GM19463 (cell line): ENCODE measurements at regions not wholly inside any gene's neighbourhood (a gene's known extent, or its start where the extent isn't known, plus 50 kb on each side); places are given as distances from the start of the nearest gene placed in this dataset.

Experiments used
- ATAC-seq: cut with Tn5 transposase; IDR thresholded peaks from one replicate; pipeline ENCODE4 v1.9.1; 2021; ENCODE audit warnings: mild to moderate bottlenecking, moderate library complexity; ENCODE audit not compliant: unreplicated experiment

DNA sequence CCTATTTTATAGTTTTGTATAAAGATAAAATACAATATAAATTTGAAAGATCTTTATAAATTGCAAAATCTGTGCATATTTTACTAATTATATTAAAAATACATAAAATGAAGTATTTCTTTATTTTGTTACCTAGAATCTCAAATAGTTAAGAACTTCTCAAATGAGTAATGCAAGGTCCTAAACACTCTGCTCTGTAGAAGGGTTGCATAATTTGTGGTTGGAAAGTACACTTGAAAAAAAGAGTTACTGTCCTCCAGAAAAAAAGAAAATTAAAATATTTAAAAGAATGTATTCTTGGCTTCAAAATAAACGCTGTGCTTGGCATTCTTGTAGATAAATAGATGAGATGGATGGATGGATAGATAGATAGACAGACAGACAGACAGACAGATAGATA, 428.8 kb upstream of the CDH6 start:
- no peak for ATAC-seq

DNA sequence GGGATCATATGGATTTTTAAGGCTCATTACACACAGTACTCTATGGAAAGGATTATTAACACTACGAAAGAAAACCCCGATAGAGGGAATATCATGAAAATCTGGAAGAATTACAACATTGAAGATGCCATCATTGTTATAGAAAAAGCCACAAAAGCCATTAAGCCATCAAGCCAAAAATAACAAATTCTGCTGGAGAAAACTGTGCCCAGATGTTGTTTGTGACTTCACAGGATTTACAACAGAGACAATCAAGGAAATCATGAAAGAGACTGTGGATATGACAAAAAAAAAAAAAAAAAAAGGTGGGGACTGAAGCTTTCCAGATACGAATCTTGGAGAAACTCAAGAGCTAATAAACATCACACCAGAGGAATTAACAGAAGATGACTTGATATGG, 433.8 kb upstream of the CDH6 start:
- no peak for ATAC-seq

DNA sequence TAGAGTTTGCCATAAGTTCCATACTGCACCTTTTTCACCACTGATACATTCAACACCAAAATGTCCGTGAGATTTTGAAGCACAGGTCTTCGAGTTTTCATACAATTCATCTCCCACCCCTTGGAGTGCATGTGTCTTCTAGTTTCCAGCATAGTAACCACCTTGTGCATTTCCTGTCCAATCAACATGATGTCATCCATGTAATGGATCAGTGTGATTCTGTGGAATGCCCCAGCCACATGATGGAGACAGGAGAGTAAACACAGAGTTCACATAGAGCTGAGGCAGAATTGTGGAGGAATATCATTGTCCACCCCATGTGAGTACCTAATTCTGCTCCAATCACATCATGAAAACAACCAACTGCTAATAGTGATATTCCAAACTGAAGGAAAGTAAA, 441.5 kb upstream of the CDH6 start:
- no peak for ATAC-seq

DNA sequence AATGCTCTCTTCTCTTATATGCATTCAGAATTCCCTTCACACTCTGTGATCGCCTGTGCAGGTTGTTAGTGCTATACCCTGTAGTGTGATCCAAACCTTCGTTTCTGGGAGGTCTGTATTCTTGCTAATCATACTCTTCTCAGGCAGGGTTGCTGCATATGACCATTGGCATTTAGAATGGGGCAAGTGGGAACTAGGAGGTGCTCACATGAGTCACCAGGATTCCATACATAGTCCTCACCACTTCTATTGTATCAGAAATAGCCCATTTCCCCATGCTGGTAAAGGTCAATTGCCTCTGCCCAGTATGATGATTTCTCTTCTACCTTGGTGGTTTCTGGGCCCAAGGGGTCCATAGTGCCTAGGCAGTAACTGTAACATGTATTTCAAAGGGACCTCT, 443.5 kb upstream of the CDH6 start:
- ATAC-seq = no peak

DNA sequence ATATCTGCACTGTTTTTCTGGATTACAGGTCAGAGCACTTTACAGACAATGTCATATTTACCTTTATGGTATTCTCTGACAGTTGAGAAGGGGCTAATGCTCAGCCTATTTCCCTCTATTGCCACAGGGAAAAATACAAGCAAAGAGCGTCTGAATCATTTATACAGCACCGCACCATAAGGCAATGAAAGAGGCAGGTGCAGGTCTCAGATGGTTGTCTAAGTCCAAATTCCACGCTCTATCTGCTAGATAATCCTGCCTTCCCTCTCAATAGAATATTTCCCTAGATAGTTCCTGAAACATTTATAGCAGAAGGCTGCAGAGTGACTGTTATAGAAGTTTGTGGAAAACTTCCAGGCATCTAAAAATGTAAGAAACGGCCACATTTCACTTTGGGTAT, 446.1 kb upstream of the CDH6 start:
- no peak for ATAC-seq

DNA sequence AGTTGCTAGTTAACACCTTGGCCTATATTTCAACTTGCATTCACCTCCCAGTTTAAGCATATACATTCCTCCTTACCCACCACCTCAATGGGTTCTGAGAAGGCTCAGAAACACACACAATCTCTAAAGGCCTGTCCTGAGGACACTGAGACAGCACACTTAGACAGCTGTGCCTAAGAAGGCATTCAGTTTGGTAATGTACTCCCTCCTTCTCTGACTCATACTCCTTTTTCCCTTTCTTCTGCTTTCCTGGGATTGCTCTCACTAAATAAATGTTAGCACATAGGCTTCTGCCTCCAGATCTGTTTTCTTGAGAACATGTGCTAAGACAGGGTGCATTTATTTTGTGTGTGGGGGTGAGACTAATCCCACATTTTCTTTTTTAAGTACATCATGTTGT, 456.8 kb upstream of the CDH6 start:
- no peak for ATAC-seq

DNA sequence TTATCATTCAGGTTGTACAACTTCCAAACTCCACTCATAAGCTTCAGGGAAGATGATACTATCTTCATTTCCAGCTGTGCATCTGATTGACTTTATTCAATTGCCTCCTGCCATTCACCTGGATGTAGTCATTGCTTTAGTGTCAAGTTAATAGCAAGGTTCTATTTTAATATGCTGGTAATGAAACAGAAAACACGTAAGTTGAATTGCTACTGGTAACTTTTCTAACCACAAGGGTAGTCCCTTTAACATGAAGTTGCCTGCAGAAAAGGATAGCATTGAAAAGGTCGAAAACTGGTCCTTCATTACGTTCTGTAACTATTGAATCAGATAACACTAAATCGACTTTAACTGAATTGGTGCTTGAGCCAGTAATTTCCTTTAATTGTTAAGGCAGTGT, 459.4 kb upstream of the CDH6 start:
- ATAC-seq = no peak

DNA sequence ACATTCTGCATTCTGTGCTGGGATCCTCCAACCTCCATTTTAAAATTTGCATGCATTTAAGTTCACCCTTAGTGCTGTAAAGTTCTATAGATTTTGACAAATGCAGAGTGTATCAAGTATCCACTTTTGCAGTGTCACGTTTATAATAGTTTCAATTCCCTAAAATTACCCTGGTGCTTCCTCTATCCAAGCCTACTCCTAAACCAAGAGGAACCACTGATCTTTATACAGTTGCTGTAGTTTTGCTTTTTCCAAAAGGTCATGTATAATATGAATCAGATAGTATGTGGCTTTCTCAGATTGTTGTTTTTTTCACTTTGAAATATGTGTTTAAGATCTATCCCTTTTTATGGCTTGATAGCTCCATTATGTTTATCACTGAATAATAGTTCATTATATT, 468.4 kb upstream of the CDH6 start:
- no peak for ATAC-seq

DNA sequence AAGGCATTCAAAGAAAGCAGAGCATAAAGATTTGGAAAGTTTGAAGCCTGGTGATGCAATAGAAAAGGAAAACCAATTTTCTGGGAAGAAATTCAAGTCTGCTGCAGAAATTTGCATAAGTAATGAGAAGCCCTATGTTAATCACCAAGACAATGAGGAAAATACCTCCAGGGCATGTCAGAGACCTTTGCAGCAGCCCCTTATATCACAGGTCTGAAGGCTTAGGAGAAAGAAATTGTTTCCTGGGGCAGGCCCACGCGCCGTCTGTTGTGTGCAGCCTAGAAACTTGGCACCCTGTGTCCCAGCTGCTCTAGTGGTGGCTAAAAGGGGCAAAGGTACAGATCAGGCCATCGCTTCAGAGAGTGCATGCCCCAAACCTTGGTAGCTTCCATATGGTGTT, 495.3 kb upstream of the CDH6 start:
- no peak for ATAC-seq

DNA sequence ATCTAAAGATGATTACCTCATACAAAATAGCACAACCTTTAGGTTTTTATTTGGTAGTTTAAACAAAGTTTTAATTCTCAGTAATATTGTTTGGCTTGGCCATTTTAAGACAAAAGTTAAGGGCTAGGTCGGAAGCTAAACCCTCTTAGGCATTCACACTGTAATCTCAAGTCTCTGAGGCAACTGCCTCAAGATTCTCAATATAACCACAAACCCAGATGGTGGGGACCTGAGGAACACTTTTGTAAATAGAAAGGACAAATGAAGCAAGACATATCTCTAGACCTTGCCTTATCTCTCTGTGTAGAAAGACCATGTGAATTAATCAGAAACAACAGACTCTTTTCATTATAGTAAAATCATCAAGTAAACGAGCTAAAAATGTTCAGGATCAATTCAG, 500.2 kb upstream of the CDH6 start:
- ATAC-seq = no peak

DNA sequence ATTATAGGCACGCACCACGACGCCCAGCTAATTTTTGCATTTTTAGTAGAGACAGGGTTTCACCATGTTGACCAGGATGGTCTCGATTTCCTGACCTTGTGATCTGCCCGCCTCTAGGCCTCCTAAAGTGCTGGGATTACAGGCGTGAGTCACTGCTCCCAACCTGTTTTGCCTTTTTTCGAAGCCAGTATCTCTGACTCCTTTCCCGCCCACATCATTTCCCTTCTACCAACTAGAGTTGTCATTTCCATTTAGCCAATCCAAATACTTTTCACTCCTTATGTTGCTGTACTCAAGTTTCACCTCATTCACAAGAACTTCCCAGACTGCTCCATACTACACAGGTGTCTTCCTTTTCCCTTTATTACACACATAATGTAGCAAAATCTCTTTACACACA, 502.6 kb upstream of the CDH6 start:
- ATAC-seq = no peak

DNA sequence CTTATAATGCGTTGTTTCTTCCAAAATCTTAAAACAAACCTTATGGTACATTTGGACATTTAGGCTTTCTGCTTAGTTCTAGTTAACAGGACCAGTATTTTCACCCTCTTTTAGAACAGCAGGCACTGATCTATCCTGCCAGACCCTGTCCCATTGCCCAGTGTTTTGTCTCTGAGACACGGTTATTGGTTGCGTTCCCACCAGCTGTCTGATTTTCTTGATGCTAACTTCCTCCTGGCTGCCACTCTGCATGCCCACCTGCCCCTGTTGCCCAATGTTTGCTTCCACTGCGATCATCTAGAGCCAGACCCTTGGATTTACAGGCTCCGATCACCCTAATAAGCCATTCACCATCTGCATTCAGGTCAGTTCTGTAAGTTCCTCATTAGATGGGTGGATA, 506.0 kb upstream of the CDH6 start:
- no peak for ATAC-seq

DNA sequence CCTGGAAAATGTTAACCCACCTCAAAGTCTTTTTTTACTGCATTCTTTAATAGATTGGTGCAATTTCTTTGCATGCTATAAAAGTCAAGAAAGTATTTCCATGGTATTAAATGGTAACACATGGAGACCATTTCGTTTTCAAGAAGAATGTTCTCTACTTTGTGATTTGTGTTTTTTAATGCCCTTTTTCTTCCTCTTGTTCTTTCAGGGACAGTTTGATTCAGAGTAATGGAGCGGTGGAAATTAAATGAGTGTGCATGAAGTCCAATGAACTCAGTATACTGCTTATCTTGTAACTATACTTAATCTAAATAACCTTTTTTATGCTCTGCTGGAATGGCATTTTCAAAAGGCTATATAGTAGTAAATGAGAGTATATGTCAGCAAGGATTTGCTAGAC, 507.0 kb upstream of the CDH6 start:
- no peak for ATAC-seq

DNA sequence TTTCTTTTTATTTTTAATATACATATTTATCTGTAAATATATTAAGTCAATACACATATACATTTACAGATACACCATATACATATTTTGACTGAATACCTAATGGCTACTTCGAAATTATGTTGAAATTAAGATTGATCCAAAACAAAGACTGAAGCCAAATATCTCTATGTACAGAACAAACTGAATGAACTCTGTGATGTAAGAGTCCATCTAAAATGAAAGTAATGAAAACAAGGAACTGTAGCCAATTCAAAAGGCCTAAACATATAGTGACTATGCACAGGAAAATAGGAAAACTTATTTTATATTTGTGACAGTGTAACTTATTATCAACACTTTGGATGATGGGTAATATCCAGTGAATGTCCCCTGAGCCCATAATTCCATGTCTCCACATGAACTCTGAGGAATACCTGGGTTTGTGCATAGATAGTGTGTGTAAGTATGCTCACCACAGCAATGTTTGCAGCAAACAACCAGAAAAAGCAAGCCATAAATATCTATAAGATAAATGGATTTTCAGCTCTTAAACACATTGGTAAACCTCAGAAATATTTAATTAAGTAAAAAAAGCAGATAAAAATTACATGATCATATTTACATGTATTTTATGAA, 517.2 kb upstream of the CDH6 start:
- ATAC-seq = no peak

DNA sequence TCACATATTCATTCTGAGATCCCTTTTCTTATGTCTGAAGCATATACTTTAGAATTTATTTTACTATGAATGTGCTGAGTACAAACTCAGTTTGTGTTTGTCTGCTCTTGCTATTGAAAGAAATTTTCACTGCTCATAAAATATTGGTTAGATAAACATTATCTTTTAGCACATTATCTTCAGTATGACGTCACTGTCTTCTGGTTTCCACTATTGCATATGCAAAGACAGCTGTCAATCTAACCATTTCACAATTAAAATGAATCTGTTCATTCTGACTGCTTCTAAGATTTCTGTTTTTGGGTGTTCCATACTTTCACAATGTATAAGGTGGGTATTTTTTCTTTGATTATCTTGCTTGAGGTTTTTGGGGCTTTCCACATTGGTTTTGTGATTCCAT, 526.2 kb upstream of the CDH6 start:
- ATAC-seq = no peak

DNA sequence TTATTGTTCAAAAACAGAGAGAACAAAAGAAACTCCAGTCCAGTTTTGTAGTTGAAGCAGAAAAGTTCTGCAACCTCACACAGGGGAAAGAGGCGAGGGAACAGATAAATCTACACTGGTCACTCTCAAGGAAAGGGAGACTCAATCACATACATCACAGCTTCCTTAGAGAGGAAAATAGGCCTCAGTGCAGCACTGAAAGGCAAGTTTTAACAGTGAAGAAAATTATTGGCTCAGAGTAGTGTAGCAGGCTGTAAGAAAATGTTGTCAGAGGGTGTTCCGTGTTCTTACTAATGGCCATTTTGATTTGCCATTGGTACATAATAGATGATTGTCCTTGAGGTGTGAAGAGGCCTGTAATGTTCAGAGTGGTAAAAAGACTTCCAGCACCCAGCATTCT, 530.0 kb upstream of the CDH6 start:
- no peak for ATAC-seq

DNA sequence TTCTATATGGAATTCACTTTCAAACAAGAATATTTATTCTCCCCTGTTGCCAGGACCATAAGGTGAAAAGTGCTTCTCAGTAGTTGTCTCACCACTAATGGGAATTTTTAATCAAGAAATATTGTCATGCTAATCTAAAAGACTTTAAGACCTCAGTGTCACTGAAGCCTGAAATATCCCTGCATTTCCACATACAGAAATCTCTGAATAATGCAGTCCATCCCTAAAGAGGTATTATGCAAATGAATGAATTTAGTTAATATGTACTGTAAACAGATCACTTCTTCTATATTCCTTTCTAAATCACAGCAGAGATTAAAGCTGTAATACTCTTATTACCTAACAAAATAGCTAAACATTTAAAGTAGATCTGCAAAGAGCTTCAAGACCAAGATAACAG, 531.1 kb upstream of the CDH6 start:
- ATAC-seq = no peak

DNA sequence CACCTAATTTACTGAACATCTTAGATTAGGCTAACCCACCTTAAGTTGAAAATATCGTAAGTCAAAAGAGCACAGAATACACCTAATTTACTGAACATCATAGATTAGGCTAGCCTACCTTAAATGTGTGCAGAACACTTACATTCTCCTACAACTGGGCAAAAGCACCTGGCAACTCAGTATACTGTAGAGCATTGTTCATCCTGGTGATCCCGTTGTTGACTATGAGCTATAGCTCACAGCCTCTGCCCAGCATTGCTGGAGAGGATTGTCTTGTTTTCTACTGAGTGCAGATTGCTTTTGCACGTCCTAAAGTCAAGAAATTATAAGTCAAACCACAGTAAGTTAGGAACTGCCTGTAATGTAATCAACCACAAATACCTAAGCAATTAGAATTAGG, 531.8 kb upstream of the CDH6 start:
- ATAC-seq = no peak

DNA sequence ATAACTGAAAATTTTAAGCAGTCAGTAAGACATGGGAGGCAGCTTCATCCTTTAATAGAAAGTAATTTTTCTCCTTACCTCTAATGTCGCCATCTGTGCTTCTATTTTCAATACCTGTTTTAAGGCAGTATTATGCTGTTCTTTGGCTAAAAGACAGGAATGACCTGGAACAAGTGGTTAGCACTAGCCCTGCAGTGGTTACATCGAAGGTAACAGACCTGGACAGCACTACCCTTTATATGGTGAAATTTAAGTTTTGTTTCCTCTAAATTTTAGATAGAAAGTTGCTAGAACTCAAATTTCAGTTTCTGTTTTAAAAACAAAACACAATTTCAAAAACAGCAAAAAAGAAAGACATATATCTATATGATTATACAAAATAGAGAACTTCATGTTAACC, 534.1 kb upstream of the CDH6 start:
- no peak for ATAC-seq

DNA sequence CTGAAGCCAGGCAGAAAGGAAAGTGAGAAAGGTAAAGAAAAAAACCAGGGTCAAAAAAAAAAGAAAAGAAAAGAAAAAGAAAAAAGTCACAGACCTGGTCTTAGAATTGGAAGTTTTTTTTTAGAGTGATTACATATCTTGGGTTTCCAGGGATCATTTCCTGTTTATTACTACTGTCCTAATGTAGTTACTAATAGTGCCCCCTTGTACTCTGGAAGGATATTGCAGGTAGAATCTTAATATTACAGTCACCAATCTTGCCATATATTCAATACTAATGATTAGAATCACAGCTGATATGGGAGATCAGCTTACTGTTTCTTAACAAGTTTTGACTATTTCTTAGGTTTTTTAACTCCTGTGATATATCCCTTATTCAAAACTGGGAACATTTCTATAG, 543.2 kb upstream of the CDH6 start:
- no peak for ATAC-seq

DNA sequence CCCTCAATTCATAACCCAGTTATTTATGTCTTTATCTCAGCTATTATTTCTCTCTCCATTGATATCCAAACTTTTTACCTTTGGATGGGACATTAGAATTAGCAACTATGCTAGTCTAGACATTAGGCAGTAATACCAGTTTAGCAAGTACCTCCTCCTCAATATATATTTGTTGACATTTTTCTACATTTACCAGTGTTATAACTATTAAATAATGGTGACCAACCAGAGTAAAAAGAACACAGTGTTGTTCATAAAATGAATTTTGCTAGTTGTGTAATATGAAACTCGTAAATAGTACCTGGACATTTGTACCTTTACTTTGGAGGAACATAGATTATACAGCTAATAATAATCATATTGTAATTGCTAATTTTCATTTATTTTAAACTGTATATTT, 554.6 kb upstream of the CDH6 start:
- ATAC-seq = no peak

DNA sequence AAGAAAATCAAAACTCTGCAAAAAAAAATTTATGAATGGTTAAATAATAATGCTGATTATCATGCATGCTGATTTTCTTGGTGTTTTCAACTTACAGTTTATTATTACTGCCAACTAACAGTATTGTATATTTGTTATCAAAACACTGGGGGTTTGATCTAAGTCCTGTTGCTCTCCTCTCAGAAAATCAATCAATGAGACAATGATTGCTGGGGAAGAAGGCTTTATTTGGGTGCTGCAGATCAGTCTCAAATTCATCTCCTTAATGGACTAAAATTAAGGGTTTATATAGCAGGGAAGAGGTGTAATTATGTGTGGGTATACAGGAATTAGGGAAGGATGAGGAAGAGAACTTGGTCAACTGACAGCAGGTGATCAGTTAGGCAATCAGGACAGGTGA, 565.5 kb upstream of the CDH6 start:
- no peak for ATAC-seq

DNA sequence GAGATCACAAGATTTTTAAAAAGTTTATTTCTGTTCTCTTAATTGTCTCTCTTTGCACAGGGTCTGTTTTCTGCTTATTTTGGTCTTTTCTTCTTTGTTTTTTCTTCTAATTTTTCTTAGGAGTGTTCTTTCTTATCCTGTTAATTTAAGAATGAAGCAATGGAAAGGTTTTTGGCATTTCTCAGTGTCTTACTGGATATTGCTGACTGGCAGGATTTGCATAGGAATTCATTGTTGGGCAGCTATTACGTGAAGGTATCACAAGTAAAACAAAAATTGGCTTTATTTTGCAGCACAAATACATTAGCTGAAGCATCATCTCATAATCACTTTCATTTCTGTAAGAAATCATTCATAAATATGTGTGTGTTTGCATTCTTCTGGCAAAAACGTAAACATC, 566.9 kb upstream of the CDH6 start:
- no peak for ATAC-seq
